ENCODE measurements at regions not wholly inside any gene's neighbourhood (a gene's known extent, or its start where the extent isn't known, plus 50 kb on each side); places are given as distances from the start of the nearest gene placed in this dataset.

- TF ChIP-seq CTCF (conservative IDR thresholded peaks at IDR 0.05) (no peak), EZH2 (IDR thresholded peaks at IDR 0.05; ENCODE audit: low read depth) (no peak)
Observed at GRCh38 chr9:75633451-75634057, 256.9 kb upstream of the PCSK5 start.
